Loucy (cell line): ENCODE measurements at regions not wholly inside any gene's neighbourhood (a gene's known extent, or its start where the extent isn't known, plus 50 kb on each side); places are given as distances from the start of the nearest gene placed in this dataset.

Experiments used
- CTCF ChIP-seq: fragments of 200-600 bp; sonication (generic); conservative IDR thresholded peaks from 2 replicates; pipeline ENCODE4 v1.5.1; 2014; ENCODE audit warnings: mild to moderate bottlenecking, antibody characterized with exemption, low read length
- EZH2phosphoT487 ChIP-seq: fragments of 200-600 bp; IDR thresholded peaks from 2 replicates; pipeline ENCODE4 v1.6.1; 2018; ENCODE audit warnings: antibody characterized with exemption, mild to moderate bottlenecking, moderate library complexity, borderline replicate concordance

- TF ChIP-seq CTCF = no peak
- no peak for TF ChIP-seq EZH2phosphoT487
These were observed 401.0 kb upstream of the ADAMTSL1 start for GRCh38 chr9:18073002-18073401.
